Left lung (tissue), 4 donors: ENCODE measurements at regions not wholly inside any gene's neighbourhood (a gene's known extent, or its start where the extent isn't known, plus 50 kb on each side); places are given as distances from the start of the nearest gene placed in this dataset.

ENCODE experiments used
- ATAC-seq: fragments of 200-7000 bp; cut with Tn5 transposase; one replicate; pipeline ENCODE4 v1.9.1; 2020; ENCODE audit warnings: moderate library complexity
- DNase-seq, 4 donors: peaks; one replicate each; pipeline ENCODE4 v3.0.0-alpha.2; 2013 to 2020
- H3K27ac ChIP-seq, 2 donors: fragments of 200-600 bp; sonication (generic) in 1 of 2; one replicate each; pipeline versions ENCODE4 v1.5.0 to v1.8.0; 2020 to 2021
- H3K27me3 ChIP-seq, 2 donors: fragments of 200-600 bp; sonication (generic) in 1 of 2; one replicate each; pipeline versions ENCODE4 v1.5.0 to v1.8.0; 2020 to 2021
- H3K36me3 ChIP-seq, 2 donors: fragments of 200-600 bp; sonication (generic) in 1 of 2; one replicate each; pipeline versions ENCODE4 v1.5.0 to v1.8.0; 2020 to 2021
- H3K4me1 ChIP-seq, 2 donors: fragments of 200-600 bp; one replicate each; pipeline ENCODE4 v1.8.0; 2021
- H3K4me3 ChIP-seq, 2 donors: fragments of 200-600 bp; sonication (generic) in 1 of 2; one replicate each; pipeline versions ENCODE4 v1.5.0 to v1.8.0; 2020 to 2021; ENCODE audit warnings: mild to moderate bottlenecking in 1 of 2
- H3K9me3 ChIP-seq, 2 donors: fragments of 200-600 bp; sonication (generic) in 1 of 2; one replicate each; pipeline versions ENCODE4 v1.5.0 to v1.8.0; 2020 to 2021
- intact Hi-C, 2 donors: fragments of 100-400 bp; cut with DNase I; formaldehyde crosslinking; loops; one replicate each; pipeline versions ENCODE4 v1.11.2 to v1.14.2; 2022
- TF ChIP-seq, protein P1 (sequence below), 2 donors: fragments of 200-600 bp; sonication (generic) in 1 of 2; IDR thresholded peaks; one replicate each; pipeline versions ENCODE4 v1.5.0 to v1.8.0; 2021; ENCODE audit warnings: antibody characterized with exemption in 2 of 2
- donor health status: DM: no; HTN: yes; CAD: no.
- donor health status: DM: no; HTN: no; CAD: no.

DNA sequence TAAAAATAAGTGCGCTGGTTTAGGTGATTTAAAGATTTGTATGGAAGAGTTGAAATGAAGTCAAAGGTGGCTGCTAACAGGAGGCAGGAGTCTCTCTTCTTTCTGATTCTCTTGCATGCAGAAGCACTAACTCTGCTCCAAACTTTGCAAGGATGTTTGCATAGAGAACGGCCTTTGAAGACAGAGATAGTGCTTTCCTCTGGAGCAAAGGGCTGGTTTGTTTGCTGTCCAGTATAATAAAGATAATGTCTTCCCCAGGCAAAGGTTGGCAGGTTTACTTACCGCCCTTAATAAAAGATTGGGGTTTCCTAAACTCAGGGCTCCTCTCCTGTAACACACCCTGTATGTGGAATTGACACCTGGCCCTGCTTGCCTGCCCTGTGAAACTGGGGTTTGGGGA, 210.6 kb upstream of the RREB1 start:
- Histone ChIP-seq H3K4me3 (no peak overlapping the region), H3K27me3 (no peaks in the 10 kb centered on the region), H3K36me3 (no peaks in the 10 kb centered on the region), H3K4me1 (peaks cover 0 to 29% of the 10 kb centered on the region in 2 donors), H3K27ac (no peak overlapping the region), H3K9me3 (no peaks in the 10 kb centered on the region)
- ATAC-seq, result no peak
- TF ChIP-seq, protein P1, sequence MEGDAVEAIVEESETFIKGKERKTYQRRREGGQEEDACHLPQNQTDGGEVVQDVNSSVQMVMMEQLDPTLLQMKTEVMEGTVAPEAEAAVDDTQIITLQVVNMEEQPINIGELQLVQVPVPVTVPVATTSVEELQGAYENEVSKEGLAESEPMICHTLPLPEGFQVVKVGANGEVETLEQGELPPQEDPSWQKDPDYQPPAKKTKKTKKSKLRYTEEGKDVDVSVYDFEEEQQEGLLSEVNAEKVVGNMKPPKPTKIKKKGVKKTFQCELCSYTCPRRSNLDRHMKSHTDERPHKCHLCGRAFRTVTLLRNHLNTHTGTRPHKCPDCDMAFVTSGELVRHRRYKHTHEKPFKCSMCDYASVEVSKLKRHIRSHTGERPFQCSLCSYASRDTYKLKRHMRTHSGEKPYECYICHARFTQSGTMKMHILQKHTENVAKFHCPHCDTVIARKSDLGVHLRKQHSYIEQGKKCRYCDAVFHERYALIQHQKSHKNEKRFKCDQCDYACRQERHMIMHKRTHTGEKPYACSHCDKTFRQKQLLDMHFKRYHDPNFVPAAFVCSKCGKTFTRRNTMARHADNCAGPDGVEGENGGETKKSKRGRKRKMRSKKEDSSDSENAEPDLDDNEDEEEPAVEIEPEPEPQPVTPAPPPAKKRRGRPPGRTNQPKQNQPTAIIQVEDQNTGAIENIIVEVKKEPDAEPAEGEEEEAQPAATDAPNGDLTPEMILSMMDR (IDR thresholded peaks at IDR 0.05), result no peak
- no peak for DNase-seq
- intact Hi-C loops, result no loop called here

DNA sequence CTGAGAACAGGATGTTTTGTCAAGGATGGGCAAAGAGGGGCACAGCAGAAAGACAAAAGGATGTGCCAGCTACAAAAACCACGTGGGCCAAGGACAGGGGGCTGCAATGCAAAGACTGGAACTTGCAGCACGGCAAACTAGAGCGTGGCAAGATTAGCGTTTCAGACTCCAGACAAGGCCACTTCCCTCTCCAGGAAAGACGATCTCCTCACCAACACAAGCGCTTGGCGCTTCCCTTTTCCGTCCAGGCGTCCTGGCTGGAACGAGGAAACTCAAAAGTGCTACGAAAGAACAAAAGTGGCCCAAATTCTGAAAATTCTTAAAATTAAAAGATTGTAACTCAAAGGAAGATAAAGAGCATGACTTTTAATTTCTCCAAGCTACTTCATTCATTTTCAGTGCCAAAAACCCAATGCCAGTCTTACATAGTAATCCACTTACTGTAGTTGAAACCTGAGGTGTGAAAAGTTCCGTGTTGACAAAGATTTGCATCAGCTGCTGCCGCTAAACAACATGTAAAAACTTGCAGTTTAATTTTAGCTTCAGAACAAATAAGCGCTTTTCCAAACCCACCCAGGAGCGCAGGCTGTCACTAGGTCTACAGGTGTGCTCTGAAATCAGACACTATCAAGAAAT, 207.1 kb upstream of the RREB1 start:
- no peaks in the 10 kb centered on the region for H3K36me3 ChIP-seq
- TF ChIP-seq, protein P1 (IDR thresholded peaks at IDR 0.05), result no peak
- DNase-seq (no peak), ATAC-seq (peak; percentile 16)
- H3K27ac ChIP-seq, result no peak overlapping the region
- H3K27me3 ChIP-seq, result no peaks in the 10 kb centered on the region
- no peak overlapping the region for H3K4me3 ChIP-seq
- intact Hi-C loops, result no loop called here
- H3K4me1 ChIP-seq, result peaks cover 0 to 11% of the 10 kb centered on the region in 2 donors
- no peaks in the 10 kb centered on the region for H3K9me3 ChIP-seq

DNA sequence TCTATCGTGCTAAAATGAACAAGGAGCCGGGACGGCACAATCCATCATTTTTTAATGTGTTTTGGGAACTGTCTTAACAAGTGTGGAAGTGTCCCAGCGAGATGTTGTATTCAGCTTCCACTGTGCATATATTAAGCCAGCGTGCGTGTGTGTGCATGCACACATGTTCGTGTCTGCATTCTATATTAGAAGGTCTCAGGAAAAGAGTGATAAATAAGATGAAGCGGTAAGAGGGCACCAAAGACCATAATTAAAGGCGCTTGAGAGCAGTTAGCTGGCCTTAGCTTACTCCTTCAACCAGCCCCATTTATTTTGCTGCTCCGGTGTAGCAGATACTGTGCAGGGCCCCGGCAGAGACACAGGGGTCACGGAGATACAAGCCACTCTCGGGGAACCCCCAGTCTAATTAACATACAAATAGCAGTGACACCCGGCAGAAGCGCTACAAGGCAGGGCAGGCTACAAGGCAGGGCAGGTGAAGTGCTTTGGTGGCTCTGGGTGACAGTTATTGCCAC, 206.5 kb upstream of the RREB1 start:
- no peak overlapping the region for H3K4me3 ChIP-seq
- H3K27ac ChIP-seq, result no peak overlapping the region
- H3K36me3 ChIP-seq, result no peaks in the 10 kb centered on the region
- intact Hi-C loops, result no loop called here
- TF ChIP-seq, protein P1 (IDR thresholded peaks at IDR 0.05), result no peak
- no peak for ATAC-seq
- no peak for DNase-seq
- no peaks in the 10 kb centered on the region for H3K9me3 ChIP-seq
- no peaks in the 10 kb centered on the region for H3K27me3 ChIP-seq
- peaks cover 0 to 11% of the 10 kb centered on the region in 2 donors for H3K4me1 ChIP-seq

DNA sequence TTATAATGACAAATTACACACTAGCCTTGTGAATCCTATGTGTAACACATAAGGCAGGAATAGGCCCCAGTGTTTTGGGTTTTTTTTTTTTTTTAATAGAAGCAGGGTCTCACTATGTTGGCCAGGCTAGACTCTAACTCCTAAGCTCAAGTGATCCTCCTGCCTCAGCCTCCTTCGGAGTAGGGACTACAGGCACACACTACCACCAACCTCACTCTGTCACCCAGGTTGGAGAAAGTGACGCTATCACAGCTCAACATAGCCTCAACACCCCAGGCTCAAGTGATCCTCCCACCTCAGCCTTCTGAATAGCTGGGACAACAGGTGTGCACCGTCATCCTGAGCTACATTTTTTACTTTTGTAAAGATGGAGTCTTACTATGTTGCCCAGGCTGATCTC, 205.8 kb upstream of the RREB1 start:
- Histone ChIP-seq H3K4me3 (no peak overlapping the region), H3K4me1 (peaks cover 0 to 11% of the 10 kb centered on the region in 2 donors), H3K36me3 (no peaks in the 10 kb centered on the region), H3K9me3 (no peaks in the 10 kb centered on the region), H3K27ac (no peak overlapping the region), H3K27me3 (no peaks in the 10 kb centered on the region)
- TF ChIP-seq, protein P1 (IDR thresholded peaks at IDR 0.05), result no peak
- DNase-seq, result no peak
- ATAC-seq, result no peak
- intact Hi-C loops, result no loop called here

DNA sequence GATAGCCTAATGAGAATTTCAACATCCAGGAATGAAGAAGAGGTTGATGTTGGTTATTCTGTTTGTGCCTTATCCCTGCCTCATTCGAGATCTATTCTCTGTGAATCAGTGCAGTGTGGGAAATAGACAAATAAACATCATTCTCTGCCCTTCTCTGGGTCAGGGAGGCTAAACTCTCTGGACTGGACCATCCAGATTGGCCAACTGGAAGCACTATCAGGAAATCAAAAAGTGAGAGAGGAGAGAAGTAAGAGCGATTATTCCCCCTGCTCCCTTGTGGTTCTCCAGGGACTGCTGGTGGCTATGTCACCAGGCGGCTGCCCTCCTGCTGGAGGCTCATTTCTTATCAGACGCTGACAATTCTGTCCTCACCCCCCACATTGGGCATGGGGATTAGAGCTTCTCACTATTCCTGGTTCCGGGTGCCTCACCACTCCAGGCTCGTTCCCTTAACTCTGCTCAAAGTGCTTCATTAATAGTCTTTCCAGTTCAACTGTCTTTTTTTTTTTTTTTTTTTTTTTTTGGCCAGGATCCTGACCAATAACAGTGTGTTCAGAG, 201.7 kb upstream of the RREB1 start:
- H3K27ac ChIP-seq, result no peak overlapping the region
- no peaks in the 10 kb centered on the region for H3K27me3 ChIP-seq
- TF ChIP-seq, protein P1 (IDR thresholded peaks at IDR 0.05), result no peak
- H3K36me3 ChIP-seq, result no peaks in the 10 kb centered on the region
- no peaks in the 10 kb centered on the region for H3K9me3 ChIP-seq
- intact Hi-C loops, result no loop called here
- peaks cover 0 to under 1% of the 10 kb centered on the region in 2 donors for H3K4me1 ChIP-seq
- DNase-seq, result no peak
- no peak for ATAC-seq
- H3K4me3 ChIP-seq, result no peak overlapping the region
